H1 (cell line): ENCODE measurements at regions not wholly inside any gene's neighbourhood (a gene's known extent, or its start where the extent isn't known, plus 50 kb on each side); places are given as distances from the start of the nearest gene placed in this dataset.

Experiments used
- CBX5 ChIP-seq: fragments of 300-800, 300-1000 bp; sonication (generic); IDR thresholded peaks from 2 replicates; pipeline ENCODE4 v1.7.1; 2016; ENCODE audit warnings: antibody characterized with exemption, low read length, low read depth
- GABPA ChIP-seq: IDR thresholded peaks from 2 replicates; pipeline ENCODE4 v1.6.1; 2011; ENCODE audit warnings: mild to moderate bottlenecking, low read length, moderate library complexity, borderline replicate concordance; ENCODE audit not compliant: insufficient read depth
- KDM1A ChIP-seq: fragments of 200-600, 300-600 bp; sonication (generic); IDR thresholded peaks from 2 replicates; pipeline ENCODE4 v1.7.1; 2016; ENCODE audit warnings: mild to moderate bottlenecking, low read length, borderline replicate concordance
- NRF1 ChIP-seq: IDR thresholded peaks from 2 replicates; pipeline ENCODE4 v1.6.1; 2011; ENCODE audit warnings: mild to moderate bottlenecking, low read depth, low read length, improper control_type of control experiment
- SAP30 ChIP-seq: fragments of 300-600 bp; sonication (generic); IDR thresholded peaks from 2 replicates; pipeline ENCODE4 v1.7.1; 2012; ENCODE audit warnings: low read length, moderate library complexity, mild to moderate bottlenecking, inconsistent platforms; ENCODE audit not compliant: insufficient read depth, insufficient replicate concordance
- SP1 ChIP-seq: IDR thresholded peaks from 2 replicates; pipeline ENCODE4 v1.6.1; 2011; ENCODE audit warnings: low read depth, low read length
- TAF7 ChIP-seq: optimal IDR thresholded peaks from 2 replicates; pipeline ENCODE3; 2011; ENCODE audit warnings: low read depth, mild to moderate bottlenecking, inconsistent platforms, low read length, moderate library complexity, borderline replicate concordance
- TF ChIP-seq, protein P1 (sequence below): fragments of 300-600 bp; sonication (generic); IDR thresholded peaks from 2 replicates; pipeline ENCODE4 v1.7.1; 2012; ENCODE audit warnings: low read length, moderate library complexity, mild to moderate bottlenecking, inconsistent platforms; ENCODE audit not compliant: insufficient replicate concordance

DNA sequence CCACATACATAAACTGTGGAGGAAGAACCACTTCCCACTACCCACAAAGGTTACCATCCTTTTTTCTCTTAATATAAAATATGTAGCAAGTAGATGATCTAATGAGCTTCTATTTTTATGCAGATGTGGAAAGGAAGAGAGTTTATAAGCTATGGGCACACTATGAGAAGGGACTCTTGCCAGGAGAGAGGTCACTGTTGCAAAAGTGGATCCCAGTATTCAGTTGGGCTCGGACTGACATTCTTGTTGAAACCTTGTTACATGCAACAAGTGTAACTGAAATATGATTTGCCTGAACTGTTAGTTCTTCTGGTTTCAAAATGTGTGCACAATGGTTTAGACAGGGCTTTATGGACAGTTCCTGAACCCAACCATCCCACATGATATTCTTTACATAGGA lies 397.4 kb upstream of the PKN2 start (continued):
- TF ChIP-seq, protein P1, sequence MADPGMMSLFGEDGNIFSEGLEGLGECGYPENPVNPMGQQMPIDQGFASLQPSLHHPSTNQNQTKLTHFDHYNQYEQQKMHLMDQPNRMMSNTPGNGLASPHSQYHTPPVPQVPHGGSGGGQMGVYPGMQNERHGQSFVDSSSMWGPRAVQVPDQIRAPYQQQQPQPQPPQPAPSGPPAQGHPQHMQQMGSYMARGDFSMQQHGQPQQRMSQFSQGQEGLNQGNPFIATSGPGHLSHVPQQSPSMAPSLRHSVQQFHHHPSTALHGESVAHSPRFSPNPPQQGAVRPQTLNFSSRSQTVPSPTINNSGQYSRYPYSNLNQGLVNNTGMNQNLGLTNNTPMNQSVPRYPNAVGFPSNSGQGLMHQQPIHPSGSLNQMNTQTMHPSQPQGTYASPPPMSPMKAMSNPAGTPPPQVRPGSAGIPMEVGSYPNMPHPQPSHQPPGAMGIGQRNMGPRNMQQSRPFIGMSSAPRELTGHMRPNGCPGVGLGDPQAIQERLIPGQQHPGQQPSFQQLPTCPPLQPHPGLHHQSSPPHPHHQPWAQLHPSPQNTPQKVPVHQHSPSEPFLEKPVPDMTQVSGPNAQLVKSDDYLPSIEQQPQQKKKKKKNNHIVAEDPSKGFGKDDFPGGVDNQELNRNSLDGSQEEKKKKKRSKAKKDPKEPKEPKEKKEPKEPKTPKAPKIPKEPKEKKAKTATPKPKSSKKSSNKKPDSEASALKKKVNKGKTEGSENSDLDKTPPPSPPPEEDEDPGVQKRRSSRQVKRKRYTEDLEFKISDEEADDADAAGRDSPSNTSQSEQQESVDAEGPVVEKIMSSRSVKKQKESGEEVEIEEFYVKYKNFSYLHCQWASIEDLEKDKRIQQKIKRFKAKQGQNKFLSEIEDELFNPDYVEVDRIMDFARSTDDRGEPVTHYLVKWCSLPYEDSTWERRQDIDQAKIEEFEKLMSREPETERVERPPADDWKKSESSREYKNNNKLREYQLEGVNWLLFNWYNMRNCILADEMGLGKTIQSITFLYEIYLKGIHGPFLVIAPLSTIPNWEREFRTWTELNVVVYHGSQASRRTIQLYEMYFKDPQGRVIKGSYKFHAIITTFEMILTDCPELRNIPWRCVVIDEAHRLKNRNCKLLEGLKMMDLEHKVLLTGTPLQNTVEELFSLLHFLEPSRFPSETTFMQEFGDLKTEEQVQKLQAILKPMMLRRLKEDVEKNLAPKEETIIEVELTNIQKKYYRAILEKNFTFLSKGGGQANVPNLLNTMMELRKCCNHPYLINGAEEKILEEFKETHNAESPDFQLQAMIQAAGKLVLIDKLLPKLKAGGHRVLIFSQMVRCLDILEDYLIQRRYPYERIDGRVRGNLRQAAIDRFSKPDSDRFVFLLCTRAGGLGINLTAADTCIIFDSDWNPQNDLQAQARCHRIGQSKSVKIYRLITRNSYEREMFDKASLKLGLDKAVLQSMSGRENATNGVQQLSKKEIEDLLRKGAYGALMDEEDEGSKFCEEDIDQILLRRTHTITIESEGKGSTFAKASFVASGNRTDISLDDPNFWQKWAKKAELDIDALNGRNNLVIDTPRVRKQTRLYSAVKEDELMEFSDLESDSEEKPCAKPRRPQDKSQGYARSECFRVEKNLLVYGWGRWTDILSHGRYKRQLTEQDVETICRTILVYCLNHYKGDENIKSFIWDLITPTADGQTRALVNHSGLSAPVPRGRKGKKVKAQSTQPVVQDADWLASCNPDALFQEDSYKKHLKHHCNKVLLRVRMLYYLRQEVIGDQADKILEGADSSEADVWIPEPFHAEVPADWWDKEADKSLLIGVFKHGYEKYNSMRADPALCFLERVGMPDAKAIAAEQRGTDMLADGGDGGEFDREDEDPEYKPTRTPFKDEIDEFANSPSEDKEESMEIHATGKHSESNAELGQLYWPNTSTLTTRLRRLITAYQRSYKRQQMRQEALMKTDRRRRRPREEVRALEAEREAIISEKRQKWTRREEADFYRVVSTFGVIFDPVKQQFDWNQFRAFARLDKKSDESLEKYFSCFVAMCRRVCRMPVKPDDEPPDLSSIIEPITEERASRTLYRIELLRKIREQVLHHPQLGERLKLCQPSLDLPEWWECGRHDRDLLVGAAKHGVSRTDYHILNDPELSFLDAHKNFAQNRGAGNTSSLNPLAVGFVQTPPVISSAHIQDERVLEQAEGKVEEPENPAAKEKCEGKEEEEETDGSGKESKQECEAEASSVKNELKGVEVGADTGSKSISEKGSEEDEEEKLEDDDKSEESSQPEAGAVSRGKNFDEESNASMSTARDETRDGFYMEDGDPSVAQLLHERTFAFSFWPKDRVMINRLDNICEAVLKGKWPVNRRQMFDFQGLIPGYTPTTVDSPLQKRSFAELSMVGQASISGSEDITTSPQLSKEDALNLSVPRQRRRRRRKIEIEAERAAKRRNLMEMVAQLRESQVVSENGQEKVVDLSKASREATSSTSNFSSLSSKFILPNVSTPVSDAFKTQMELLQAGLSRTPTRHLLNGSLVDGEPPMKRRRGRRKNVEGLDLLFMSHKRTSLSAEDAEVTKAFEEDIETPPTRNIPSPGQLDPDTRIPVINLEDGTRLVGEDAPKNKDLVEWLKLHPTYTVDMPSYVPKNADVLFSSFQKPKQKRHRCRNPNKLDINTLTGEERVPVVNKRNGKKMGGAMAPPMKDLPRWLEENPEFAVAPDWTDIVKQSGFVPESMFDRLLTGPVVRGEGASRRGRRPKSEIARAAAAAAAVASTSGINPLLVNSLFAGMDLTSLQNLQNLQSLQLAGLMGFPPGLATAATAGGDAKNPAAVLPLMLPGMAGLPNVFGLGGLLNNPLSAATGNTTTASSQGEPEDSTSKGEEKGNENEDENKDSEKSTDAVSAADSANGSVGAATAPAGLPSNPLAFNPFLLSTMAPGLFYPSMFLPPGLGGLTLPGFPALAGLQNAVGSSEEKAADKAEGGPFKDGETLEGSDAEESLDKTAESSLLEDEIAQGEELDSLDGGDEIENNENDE = no peak
- no peak for TF ChIP-seq TAF7
- no peak for TF ChIP-seq SAP30
- no peak for TF ChIP-seq KDM1A
- TF ChIP-seq SP1 = no peak
- no peak for TF ChIP-seq CBX5
- TF ChIP-seq NRF1 = no peak
- TF ChIP-seq GABPA = no peak
